KBM-7 (cell line): ENCODE measurements at regions not wholly inside any gene's neighbourhood (a gene's known extent, or its start where the extent isn't known, plus 50 kb on each side); places are given as distances from the start of the nearest gene placed in this dataset.

Source experiments
- DNase-seq: peaks from one replicate; pipeline ENCODE4 v3.0.0-alpha.2; 2015
- in situ Hi-C: fragments of 300-500 bp; cut with MboI; formaldehyde crosslinking; loops from 2 replicates; pipeline ENCODE4 v1.14.3; 2020; ENCODE audit warnings: low sequenced_read_pairs, low pct_unique_long_range_greater_than_20kb, mixed read lengths

DNA sequence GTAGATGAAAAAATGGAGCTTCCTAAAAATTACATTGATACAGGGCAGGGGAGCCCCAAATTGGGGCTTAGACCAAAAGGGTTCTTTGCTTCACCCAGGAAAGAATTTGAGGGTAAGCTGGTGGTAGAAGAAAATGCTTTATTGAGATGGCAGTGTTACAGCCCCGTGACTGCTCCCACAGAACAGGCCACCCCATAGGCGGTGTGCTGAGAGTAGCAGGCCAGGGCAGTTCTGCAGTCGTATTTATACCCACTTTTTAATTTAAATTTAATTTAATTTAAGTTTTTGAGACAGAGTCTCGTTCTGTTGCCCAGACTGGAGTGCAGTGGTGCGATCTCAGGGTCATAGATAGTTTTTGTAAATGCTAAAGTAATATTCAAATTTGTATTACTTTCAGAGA is 265.0 kb downstream of the CDH26 start:
- in situ Hi-C loops, result no loop called here
- DNase-seq, result no peak

DNA sequence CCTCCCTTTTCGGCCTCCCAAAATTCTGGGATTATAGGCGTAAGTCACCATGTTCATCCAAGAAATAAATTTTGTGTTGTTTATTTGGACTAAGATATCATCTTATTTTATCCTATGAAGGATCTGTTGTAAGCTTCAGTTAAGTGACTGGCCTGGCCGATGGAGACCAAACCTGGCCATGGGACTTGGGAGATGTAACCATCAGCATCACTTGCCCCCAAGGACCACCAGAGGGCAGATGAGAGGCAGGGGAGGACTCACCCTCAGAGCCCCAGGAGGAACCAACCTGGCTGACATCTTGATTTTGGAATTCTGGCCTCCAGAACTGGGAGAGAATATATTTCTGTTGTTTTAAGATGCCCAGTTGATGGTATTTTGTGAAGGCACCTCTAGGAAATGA is 266.7 kb downstream of the CDH26 start:
- peak; percentile 68 for DNase-seq

DNA sequence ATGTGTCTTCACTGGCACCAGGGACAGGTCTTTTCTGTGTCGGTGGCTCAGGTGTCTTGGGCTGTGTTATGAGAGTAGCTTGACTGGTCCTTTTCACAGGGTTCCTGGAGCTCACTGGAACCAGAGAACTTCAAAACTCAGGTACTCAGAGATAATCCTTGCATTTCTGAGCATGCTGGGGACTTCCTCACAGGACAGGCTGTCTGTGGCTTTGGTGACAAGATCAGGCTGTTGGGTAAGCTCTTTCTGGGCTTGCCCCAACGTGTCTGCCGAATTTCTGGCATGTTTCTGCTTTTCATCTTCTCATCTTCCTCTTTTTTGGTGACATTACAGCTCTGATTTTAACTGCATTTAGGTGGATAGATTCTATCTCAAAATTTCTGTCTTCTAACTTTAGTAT is 270.0 kb downstream of the CDH26 start:
- peak; percentile 96 for DNase-seq
- in situ Hi-C loops, result no loop called here

More for the DNA sequence above, 266.7 kb downstream of the CDH26 start:
- in situ Hi-C loops, result no loop called here

DNA sequence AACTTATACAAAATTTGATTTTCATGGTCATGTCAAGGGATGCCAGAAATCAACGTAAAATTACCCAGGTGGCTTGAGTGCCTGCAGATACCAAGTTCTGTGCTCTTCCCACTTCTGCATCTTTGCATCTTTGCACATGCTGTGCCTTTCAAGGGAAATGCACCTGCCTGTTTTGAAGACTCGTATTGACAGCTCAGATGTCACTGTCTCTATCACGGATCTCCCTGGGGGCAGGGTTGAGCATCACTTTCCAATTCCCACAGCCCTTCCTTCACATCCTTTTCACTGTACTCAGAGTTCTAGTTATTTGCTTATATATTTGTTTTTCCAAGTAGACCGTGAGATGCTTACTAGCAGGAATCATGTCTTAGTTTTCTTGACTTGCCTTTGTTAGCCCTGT is 274.2 kb downstream of the CDH26 start:
- in situ Hi-C loops, result no loop called here
- DNase-seq, result no peak

DNA sequence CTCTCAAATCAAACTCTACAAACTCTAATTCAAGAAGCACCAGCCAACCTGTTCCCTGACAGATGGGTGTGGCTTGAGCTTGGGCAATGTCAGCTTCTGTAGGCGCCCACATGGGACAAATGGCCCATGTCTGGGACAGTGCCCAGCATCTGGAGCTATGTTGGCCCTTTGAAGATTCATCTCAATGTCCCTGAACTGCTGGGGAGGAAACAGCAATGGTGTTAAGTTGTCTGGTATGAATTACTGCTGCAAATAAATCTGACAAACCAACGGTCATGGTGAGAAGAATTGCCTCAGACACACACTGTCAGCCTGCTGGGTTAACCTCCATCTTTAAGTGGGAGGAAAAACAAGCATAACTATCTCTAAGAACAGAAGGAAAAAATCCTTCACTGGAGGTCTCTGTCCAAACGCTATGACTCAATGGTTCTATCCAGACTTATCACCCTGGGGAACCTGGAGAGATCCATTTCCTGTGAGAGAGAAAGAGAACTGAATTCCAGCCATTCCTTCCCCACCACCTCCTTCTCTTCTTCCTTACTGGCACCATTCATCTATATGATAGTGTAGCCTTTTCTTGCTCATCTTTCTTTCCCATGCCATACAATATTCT is 274.9 kb downstream of the CDH26 start:
- DNase-seq, result no peak
- in situ Hi-C loops, result no loop called here

DNA sequence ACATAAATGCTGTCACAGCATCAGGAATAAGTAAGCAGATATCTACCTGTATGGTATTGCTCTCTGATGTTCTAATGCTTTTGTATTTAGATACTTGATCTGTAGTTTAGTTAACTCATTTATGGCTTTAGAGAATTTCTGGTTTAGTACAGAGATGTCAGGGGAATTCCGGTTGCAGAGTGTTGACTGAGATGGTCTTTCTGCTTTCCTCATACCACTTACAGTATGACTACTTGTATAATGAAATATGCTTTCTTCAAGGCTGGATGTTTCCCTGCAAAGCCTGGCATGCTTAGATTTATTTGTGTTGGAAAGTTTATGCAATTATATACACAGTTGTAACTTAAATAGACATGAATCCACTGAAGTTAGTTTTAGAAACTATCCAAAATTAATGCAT is 278.4 kb downstream of the CDH26 start:
- in situ Hi-C loops, result no loop called here
- no peak for DNase-seq

DNA sequence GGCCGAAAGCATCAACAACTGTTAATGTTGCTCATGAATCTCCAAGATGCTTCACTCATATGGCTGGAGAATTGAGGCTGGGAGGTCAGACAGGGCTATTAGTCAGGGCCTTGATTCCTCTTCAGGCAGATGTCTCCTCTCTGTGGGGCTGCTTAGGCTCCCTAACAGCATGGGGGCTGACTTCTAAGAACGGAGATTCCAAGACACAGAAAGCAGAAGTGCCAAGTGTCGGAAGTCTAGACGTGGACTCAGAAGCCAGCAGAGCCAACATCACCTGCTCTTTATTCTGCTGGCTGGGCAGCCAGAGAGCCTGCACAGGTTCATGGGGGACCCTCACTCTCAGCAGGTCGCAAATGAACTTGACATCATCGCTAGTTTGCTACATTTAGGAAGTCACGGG is 279.8 kb downstream of the CDH26 start:
- DNase-seq, result peak; percentile 86
- in situ Hi-C loops, result no loop called here

DNA sequence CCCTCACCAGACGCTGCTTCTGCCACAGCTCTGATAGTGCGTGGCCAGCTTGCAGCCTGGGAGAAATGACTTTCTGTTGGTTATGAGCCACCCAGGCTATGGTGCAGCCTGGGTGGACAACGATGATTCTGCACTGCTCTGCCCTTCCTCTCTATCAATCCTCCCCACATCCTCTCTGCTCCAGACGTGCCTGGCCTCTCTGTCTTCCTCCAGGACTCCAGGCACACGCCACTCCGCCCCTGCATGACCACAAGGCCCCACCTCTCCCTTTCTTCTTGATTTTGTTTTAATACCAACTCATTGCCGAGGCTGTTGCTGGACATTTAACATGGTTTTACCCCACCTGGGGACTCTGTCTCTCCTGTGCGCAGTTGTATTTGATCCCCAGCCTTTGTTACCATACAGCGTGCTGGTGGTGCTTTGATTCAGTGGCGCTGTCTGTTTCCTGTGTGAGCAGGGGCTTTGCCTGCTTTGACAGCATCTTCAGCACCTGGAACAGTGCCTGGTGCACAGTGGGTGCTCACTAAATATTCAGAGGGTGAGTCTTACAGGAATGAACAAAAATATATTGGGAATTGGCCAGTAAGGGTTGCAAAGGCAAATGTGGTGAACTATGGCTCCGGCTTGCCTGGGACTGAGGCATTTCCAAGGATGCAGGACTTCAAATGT is 280.9 kb downstream of the CDH26 start:
- peak; percentile 53 for DNase-seq
- in situ Hi-C loops, result no loop called here

DNA sequence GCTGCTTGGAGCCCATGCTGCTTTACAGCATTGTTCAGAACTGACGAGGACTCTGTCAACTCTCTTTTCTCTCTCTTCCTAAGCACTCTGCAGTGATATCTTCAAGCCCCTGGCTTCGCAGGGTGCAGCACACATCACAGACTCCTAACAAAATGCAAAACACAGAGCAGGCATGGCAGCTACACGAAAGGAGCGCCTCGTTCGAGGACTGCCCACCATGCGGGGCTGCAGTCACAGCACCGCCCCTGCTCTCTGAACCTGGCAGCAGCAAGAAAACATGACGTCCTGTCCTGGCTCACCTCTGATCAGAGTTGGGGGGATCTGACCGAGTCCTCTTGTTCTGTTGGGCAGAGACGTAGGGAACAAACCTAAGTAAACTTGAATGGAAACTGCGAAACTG is 281.7 kb downstream of the CDH26 start:
- in situ Hi-C loops, result no loop called here
- no peak for DNase-seq

DNA sequence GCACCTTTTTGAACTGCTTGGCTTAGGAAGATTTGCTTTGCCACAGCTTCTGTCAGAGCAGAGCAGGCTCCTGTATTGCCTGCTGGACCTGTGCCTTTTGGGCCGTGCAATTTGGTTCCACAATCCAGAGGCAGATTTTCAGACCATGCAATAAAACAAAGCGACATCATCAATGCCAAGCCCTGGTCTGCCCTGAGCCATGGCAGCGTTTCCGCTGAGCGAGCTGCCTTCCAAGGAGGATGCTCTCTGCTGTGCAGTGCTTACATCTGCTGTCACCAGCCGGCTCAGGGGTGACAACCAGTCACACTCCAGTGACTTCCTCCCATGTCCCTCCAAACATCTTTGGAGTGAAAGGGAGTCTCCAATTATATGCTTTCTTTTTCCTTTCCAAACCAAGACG is 282.2 kb downstream of the CDH26 start:
- no peak for DNase-seq
- in situ Hi-C loops, result no loop called here

DNA sequence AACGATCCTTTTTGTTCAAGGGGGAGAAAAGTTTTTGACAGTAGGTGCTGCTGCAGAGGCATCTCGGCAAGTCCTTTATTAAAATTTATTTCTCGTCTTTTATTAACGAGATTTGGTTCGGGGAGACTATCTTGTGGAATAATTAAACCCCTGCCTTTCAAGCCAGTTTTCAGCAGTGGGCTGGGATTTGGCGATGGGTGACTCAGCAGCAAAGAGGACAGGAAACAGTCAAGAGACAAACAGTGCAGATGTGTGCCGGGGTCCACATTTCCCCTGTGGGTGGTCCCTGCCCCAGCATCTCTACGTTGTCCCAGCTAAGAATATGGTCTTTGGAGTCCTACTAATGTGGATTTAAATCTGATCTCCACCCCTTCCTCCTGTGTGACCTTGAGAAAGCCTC is 282.8 kb downstream of the CDH26 start:
- in situ Hi-C loops, result no loop called here
- DNase-seq, result no peak

DNA sequence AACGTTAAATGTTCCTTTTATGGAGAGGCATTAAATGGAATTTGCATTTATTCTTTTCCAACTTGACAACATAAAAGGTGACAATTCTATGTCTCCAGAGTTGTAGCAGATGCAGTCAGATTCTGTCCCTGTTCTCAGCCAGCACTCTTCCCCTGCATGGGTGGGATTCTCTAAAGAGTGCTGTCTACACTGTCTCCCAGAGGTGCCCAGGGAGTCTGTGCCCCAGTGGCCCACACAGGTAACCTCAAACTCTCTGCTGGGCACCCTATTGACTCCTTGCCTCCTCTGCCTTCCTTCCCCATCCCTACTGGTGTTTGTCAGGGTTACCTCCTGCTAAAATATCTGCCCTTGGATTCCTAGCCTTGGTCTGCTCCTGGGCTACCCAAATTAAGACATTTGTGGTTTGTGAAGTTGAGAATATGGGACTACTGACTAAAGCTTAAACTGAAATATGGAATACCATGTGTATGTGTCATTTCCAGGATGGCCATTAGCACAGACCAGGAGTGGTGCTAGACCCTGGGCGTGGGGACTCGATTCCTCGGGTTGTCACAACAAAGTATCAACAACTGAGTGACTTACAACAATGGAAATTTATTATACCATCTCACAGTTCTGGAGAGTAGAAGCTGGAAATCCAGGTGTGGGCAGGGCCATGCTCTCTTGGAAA is 284.7 kb downstream of the CDH26 start:
- in situ Hi-C loops, result no loop called here
- DNase-seq, result no peak

DNA sequence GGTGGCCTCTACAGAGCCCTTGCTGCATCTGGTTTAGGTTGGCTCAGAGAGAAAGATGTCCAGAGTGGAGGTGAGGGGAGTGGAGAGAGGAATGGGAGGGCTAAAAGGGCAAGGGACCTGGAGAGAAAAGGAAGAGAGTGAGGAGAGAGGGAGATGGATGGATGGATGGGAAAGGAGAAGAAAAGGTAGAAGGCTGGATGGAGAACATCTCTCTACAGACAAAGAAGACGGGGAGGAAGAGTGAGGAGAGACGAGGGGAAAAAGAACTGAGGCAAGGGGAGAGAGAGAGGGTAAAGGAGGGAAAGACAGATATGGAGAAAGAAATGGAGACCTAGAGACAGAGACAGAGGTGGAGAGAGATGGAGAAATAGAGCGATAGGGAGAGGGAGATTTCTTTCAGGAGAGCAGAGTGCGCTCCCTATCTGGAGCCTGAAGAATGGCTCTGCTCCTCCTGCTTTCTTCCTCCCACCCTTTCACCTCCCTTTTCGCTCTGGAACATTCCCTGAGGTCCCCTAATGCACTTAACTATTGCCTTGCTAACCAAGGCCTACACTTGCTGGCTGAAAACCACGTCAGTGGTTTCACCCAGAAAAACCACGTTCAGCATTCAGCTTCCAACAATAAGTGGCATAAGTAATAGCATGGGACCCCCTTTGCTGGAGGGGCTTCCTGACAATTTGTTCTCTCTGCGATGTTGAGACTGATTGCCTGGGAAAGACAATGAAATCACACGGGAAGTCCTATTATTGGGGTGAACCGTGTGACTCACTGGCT is 286.3 kb downstream of the CDH26 start:
- DNase-seq, result no peak
- in situ Hi-C loops, result no loop called here

DNA sequence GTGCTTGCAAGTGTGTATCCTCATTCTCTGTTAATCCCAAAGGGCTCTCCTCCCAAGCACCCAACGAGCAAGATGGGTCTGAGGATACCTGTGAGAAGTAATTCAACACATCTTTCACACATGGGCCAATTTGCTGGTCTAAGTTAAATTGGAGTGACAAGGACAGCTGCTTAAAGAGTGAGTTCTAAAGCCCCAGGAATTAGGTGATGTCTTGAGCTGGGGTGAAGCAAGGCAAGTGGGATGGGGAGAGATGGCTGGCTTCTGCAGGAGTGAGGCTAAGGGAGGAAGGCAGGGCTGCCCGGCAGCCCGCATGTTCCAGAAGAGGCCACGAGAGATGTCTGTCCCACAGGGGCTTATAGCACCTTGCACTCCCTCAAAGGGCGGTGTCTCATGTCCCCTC is 288.5 kb downstream of the CDH26 start:
- DNase-seq, result no peak
- in situ Hi-C loops, result no loop called here

DNA sequence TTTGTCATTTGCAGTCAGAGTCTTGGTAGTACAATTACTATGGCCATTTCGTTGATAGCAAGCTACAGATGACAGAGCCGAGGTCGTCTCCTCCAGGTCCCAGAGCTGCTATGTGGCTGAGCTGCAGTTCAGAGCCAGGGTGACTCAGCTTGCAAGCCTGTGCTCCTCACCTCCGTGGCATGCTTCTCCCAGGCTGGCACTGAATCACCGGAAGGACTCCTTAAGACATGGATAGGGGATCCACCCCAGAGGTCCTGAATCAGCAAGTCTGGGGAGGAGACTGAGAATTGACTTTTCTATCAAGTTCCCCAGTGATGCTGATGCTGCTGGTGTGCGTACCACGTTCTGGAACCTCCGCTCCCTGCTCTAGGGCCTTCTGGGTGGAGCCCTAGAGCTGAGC is 291.2 kb downstream of the CDH26 start:
- in situ Hi-C loops, result no loop called here
- no peak for DNase-seq

DNA sequence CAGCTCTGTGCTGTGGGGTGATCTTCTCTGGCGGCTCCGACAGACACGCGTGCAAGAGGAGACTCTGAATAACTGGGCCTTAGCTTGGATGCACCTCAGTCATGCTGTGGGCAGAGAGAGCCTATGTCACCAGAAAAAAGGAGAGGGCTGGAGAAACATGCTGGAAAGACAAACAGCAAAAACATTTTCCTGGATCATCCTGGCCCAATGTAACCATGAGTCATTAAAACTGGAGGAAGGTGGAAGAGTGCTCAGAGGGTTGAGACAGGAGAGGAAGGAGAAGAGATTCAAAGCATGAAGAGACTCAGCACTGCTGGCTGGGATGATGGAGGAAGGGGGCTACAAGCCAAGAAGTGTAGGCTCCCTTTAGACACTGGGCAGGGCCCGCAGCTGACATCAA is 292.0 kb downstream of the CDH26 start:
- in situ Hi-C loops, result no loop called here
- no peak for DNase-seq

DNA sequence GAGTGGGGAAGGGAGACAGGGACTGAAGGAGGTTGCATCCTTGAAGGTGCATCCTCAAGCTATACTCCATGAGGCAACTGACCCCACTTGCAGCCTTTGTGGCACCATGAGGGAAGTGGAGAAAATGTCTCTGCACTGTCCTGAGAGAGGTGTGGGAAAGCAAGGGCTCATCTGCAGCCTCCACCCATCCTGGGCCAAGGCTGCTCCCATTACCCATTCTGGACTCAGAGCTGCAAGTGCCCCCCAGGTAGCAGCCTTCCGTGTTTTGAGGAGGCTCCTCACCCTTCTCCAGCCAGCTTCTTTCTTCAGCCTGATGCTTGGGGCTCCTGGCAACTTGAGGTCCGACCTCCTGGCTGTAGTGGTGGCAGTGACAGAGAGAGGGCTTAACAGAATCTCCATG is 294.6 kb downstream of the CDH26 start:
- no peak for DNase-seq
- in situ Hi-C loops, result no loop called here

DNA sequence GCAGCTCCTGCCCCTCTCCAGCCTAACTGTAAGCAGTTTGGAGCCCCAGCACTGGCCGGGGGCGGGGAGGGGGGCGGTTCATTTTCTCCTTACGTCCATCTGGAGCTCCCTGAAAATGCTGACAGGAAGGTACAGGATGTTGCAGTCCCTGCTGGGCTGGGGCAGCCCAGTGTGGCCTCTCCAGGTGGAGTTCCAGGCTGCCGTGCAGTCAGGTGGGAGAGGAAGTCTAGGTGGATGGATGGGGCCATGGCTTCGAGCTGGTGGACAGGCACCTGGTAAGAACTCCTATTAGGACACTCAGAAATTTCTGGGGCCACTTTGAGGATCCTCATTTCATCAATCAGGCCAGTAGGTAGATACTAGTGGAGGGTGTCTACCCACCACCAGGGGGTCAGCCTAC is 295.2 kb downstream of the CDH26 start:
- in situ Hi-C loops, result no loop called here
- DNase-seq, result no peak

DNA sequence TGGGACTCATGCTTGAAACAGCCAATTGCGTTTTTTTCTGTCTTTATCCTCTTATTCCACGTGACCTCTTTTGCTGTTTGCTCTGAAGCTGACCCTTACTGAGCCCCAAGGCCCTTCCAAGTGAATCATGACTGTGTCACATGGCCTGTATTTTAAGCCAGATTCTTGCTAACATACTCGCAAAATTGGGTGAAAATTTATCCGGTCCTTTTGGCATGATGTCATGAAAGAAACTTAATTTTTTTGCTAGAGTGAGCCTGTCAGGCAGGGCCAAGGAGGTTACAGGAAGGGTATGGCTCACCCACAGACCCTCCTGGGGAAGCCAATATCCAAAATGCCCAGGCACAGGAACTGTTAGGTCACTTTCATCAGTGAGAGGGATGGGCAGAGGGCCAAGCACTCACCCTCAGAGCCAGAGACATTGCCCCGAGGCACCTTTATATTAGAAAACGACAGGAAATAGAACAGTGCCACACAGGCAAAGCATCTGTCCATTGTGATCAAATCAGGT is 296.7 kb downstream of the CDH26 start:
- no peak for DNase-seq
- in situ Hi-C loops, result no loop called here

DNA sequence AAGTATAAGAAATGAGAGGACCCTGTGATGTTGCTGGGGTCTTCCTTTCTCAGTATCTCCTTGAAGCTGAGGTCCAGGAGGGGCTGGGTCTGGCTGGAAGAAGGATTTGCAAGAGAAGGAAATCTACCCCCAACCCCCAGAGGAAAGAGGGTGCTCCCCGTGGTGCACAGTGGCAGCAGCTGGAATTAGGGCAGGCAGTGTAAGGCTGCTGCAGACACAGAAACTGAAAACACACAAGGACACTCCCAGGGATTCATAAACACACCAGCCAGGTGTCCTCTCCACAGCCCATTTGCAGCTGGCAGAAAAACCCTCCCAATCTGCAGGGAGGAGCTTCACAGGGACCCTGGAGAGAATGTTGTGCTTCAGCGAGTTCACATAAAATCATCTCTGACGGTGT is 297.2 kb downstream of the CDH26 start:
- DNase-seq, result no peak
- in situ Hi-C loops, result no loop called here
